ENCODE measurements at regions not wholly inside any gene's neighbourhood (a gene's known extent, or its start where the extent isn't known, plus 50 kb on each side); places are given as distances from the start of the nearest gene placed in this dataset.
A peak's percentile ranks its signal among the peaks of the same experiment; 100 is the strongest.

GRCh38 chr3:124633524-124633923 lies 96.7 kb upstream of the UMPS start:
- CTCF ChIA-PET (ENCODE audit: partially characterized antibody), result interaction anchor here (1.1 to 2.1 kb wide), 3 partner anchors 15 to 54 kb away, joined by 3 to 6 read pairs (median 5); no protein-coding TSS in a partner anchor
- no peak overlapping the region for H3K4me2 ChIP-seq (ENCODE audit: insufficient read depth in 1 of 2, low read depth in 2 of 2, low read length in 2 of 2)
- TF ChIP-seq BCL11A (IDR thresholded peaks at IDR 0.05; ENCODE audit: low read depth in 2 of 2, low read length in 2 of 2), result no peak
- TF ChIP-seq RFX5 (IDR thresholded peaks at IDR 0.05; ENCODE audit: borderline replicate concordance, low read depth, low read length), result no peak

More at GRCh38 chr3:124633524-124633923, 96.7 kb upstream of the UMPS start:
- Histone ChIP-seq H4K20me1 (replicated peaks in 1 of 2; ENCODE audit: control insufficient read depth in 1 of 2, insufficient read depth in 2 of 2, low read length in 2 of 2) (no peaks in the 10 kb centered on the region), H3K79me1 (ENCODE audit: low read depth, low read length) (no peaks in the 10 kb centered on the region), H2AK5ac (ENCODE audit: low read depth, low read length) (peak overlapping the region; percentile 65; the same call in 1 of the 2 replicates), H3K36me3 (ENCODE audit: control insufficient read depth in 2 of 4, insufficient read depth in 4 of 4, low read length in 3 of 4) (no peaks in the 10 kb centered on the region), H3K23me2 (ENCODE audit: low read depth, low read length) (no peaks in the 10 kb centered on the region), H3K27me3 (replicated peaks in 1 of 4; ENCODE audit: control insufficient read depth in 3 of 4, extremely low read depth in 1 of 4, insufficient read depth in 3 of 4, low read length in 3 of 4) (no peaks in the 10 kb centered on the region; a peak in 1 of 7 replicates), H2BK15ac (ENCODE audit: low read length) (no peak overlapping the region), H3K56ac (replicated peaks; ENCODE audit: insufficient read length, low read depth, low read length) (no peak overlapping the region), H3K14ac (ENCODE audit: insufficient read length) (no peak overlapping the region), H2BK20ac (ENCODE audit: low read length) (peak overlapping the region; percentile 56), H2AFZ (ENCODE audit: low read length) (no peak overlapping the region), H3K4ac (replicated peaks; ENCODE audit: insufficient read length, low read depth, low read length) (no peak overlapping the region), H4K8ac (ENCODE audit: extremely low read depth, insufficient read depth, low read length) (no peak overlapping the region), H3K23ac (ENCODE audit: insufficient read length) (no peak overlapping the region), H3K79me2 (ENCODE audit: control insufficient read depth in 1 of 2, insufficient read depth in 2 of 2, low read length in 2 of 2) (no peaks in the 10 kb centered on the region), H4K91ac (replicated peaks; ENCODE audit: insufficient read length, low read length) (no peak overlapping the region), H3K18ac (ENCODE audit: extremely low read depth, low read length) (no peak overlapping the region), H3K4me1 (replicated peaks in 1 of 4; ENCODE audit: control insufficient read depth in 3 of 4, insufficient read depth in 4 of 4, low read length in 3 of 4) (peaks cover 3 to 21% (median 13%) of the 10 kb centered on the region in 4 experiments), H2BK5ac (ENCODE audit: low read depth, low read length) (0 out of 2 replicates have a peak overlapping the region, but pooled peaks have one; percentile 37), H2BK120ac (replicated peaks; ENCODE audit: low read depth, low read length) (no peak overlapping the region), H3K9ac (replicated peaks in 1 of 4; ENCODE audit: extremely low read depth in 1 of 4, low read depth in 3 of 4, low read length in 3 of 4) (no peak overlapping the region), H3K9me3 (ENCODE audit: insufficient read depth in 2 of 2, low read depth in 1 of 2, low read length in 1 of 2) (no peaks in the 10 kb centered on the region; a peak in 2 of 4 replicates), H3K27ac (ENCODE audit: low read depth, low read length) (no peak overlapping the region), H2BK12ac (ENCODE audit: low read depth, low read length) (peak overlapping the region; percentile 91; the same call in 1 of the 2 replicates), H4K5ac (ENCODE audit: insufficient read length, low read depth, low read length) (no peak overlapping the region), H3K4me3 (ENCODE audit: extremely low read depth in 1 of 4, insufficient read depth in 2 of 4, low read depth in 3 of 4, low read length in 4 of 4) (no peak overlapping the region)
- DNase-seq (ENCODE audit: low read depth in 1 of 2, low spot score in 2 of 2), result no peak
- WGBS, 2 experiments (ENCODE audit: extremely low coverage in 1 of 2, insufficient coverage in 1 of 2, insufficient read length in 1 of 2, insufficient replicate concordance in 2 of 2, low coverage in 1 of 2, low lambda C conversion rate in 2 of 2, missing lambda C conversion rate in 1 of 2), result 84% methylated on average over 3 of the region's 3 CpGs; no CpG with 5 or more reads in 1 of the 2 experiments
- FAIRE-seq, result no peak
- POLR2A ChIA-PET (ENCODE audit: partially characterized antibody), result interaction anchor here (1.2 to 1.3 kb wide), 2 partner anchors 49 to 52 kb away, joined by 3 to 4 read pairs; no protein-coding TSS in a partner anchor
